GM13976 (cell line): ENCODE measurements at regions not wholly inside any gene's neighbourhood (a gene's known extent, or its start where the extent isn't known, plus 50 kb on each side); places are given as distances from the start of the nearest gene placed in this dataset.

Experiments
- DNase-seq: peaks from one replicate; pipeline ENCODE4 v3.0.0; 2012; ENCODE audit warnings: low spot score
- CTCF ChIP-seq: IDR thresholded peaks from 2 replicates; pipeline ENCODE4 v1.5.1; 2012; ENCODE audit warnings: borderline replicate concordance, mild to moderate bottlenecking; ENCODE audit not compliant: insufficient read depth; ENCODE audit errors: extremely low read depth, missing control alignments, control extremely low read depth
- in situ Hi-C: fragments of 300-500 bp; cut with MboI; formaldehyde crosslinking; loops from one replicate; pipeline ENCODE4 v1.12.0; 2022; ENCODE audit warnings: low sequenced_read_pairs, mixed read lengths, inconsistent platforms; ENCODE audit not compliant: unreplicated experiment

- no peak for DNase-seq
These were observed 124.0 kb upstream of the RCN1 start for GRCh38 chr11:31966846-31967245.

GRCh38 chr11:31964181-31964580 is 126.7 kb upstream of the RCN1 start:
- DNase-seq = no peak
- in situ Hi-C loops = loop anchor here (25.0 kb wide), 2 partner anchors 477 to 727 kb away; no protein-coding TSS in a partner anchor

More at GRCh38 chr11:31966846-31967245, 124.0 kb upstream of the RCN1 start:
- in situ Hi-C loops = loop anchor here (25.0 kb wide), 2 partner anchors 480 to 730 kb away; no protein-coding TSS in a partner anchor
- TF ChIP-seq CTCF = no peak

GRCh38 chr11:31960126-31960525 is 130.7 kb upstream of the RCN1 start:
- no peak for TF ChIP-seq CTCF
- in situ Hi-C loops = loop anchor here (25.0 kb wide), 2 partner anchors 473 to 723 kb away; no protein-coding TSS in a partner anchor
- no peak for DNase-seq

More at GRCh38 chr11:31964181-31964580, 126.7 kb upstream of the RCN1 start:
- TF ChIP-seq CTCF = no peak

GRCh38 chr11:31959716-31960115 is 131.2 kb upstream of the RCN1 start:
- TF ChIP-seq CTCF = no peak
- no peak for DNase-seq
- in situ Hi-C loops = loop anchor here (10.0 to 25.0 kb wide), 3 partner anchors 472 to 722 kb away; no protein-coding TSS in a partner anchor

- peak; percentile 85 for TF ChIP-seq CTCF
- in situ Hi-C loops = loop anchor here (10.0 to 25.0 kb wide), 3 partner anchors 471 to 721 kb away; no protein-coding TSS in a partner anchor
- DNase-seq = peak; percentile 79
These were observed 132.7 kb upstream of the RCN1 start for GRCh38 chr11:31958076-31958735.

GRCh38 chr11:31957674-31958073 is 133.2 kb upstream of the RCN1 start:
- no peak for DNase-seq
- in situ Hi-C loops = loop anchor here (10.0 to 25.0 kb wide), 3 partner anchors 470 to 720 kb away; no protein-coding TSS in a partner anchor
- TF ChIP-seq CTCF = no peak

GRCh38 chr11:31956310-31956709 is 134.6 kb upstream of the RCN1 start:
- TF ChIP-seq CTCF = no peak
- DNase-seq = no peak
- in situ Hi-C loops = loop anchor here (10.0 to 25.0 kb wide), 3 partner anchors 469 to 719 kb away; no protein-coding TSS in a partner anchor
